Parathyroid adenoma (tissue), 2 donors: ENCODE measurements at regions not wholly inside any gene's neighbourhood (a gene's known extent, or its start where the extent isn't known, plus 50 kb on each side); places are given as distances from the start of the nearest gene placed in this dataset.
"Not testable (repeated sequence)": the region's sequence is repeated elsewhere in the genome, so short reads cannot be mapped to it uniquely, and the experiment has no call there.

Source experiments
- H2AFZ ChIP-seq: fragments of 300-600 bp; sonication (generic); one replicate; pipeline ENCODE4 v1.7.0; 2017; ENCODE audit warnings: antibody characterized with exemption, mild to moderate bottlenecking
- H3K27ac ChIP-seq: fragments of 300-600 bp; sonication (generic); one replicate; pipeline ENCODE4 v1.7.0; 2017
- H3K27me3 ChIP-seq: fragments of 300-600 bp; sonication (generic); one replicate; pipeline ENCODE4 v1.7.0; 2017; ENCODE audit warnings: low read length; ENCODE audit not compliant: control insufficient read depth, insufficient read depth
- H3K36me3 ChIP-seq: fragments of 300-600 bp; sonication (generic); one replicate; pipeline ENCODE4 v1.7.0; 2017; ENCODE audit warnings: low read length; ENCODE audit not compliant: control insufficient read depth, insufficient read depth
- H3K4me1 ChIP-seq: fragments of 300-600 bp; sonication (generic); one replicate; pipeline ENCODE4 v1.7.0; 2017; ENCODE audit warnings: control low read depth
- H3K4me2 ChIP-seq: fragments of 300-600 bp; sonication (generic); one replicate; pipeline ENCODE4 v1.7.0; 2017; ENCODE audit warnings: low read length
- H3K4me3 ChIP-seq: fragments of 300-600 bp; sonication (generic); one replicate; pipeline ENCODE4 v1.7.0; 2017; ENCODE audit warnings: low read depth, low read length
- H3K79me2 ChIP-seq: fragments of 300-600 bp; sonication (generic); one replicate; pipeline ENCODE4 v1.7.0; 2017; ENCODE audit warnings: control low read depth
- H3K9ac ChIP-seq: fragments of 300-600 bp; sonication (generic); one replicate; pipeline ENCODE4 v1.7.0; 2017; ENCODE audit warnings: mild to moderate bottlenecking
- H3K9me3 ChIP-seq: fragments of 300-600 bp; sonication (generic); one replicate; pipeline ENCODE4 v1.7.0; 2017; ENCODE audit warnings: low read length; ENCODE audit not compliant: control insufficient read depth
- CTCF ChIP-seq: fragments of 300-600 bp; sonication (generic); IDR thresholded peaks from one replicate; pipeline ENCODE4 v1.7.0; 2017; ENCODE audit warnings: antibody characterized with exemption, mild to moderate bottlenecking
- donor health status: primary hyperparathyroidism.

- Histone ChIP-seq H2AFZ (no peak overlapping the region), H3K4me3 (no peak overlapping the region), H3K36me3 (no peaks in the 10 kb centered on the region), H3K9ac (no peak overlapping the region), H3K4me2 (no peak overlapping the region), H3K9me3 (no peaks in the 10 kb centered on the region), H3K79me2 (no peaks in the 10 kb centered on the region), H3K27me3 (no peaks in the 10 kb centered on the region), H3K27ac (no peak overlapping the region), H3K4me1 (no peaks in the 10 kb centered on the region)
- no peak for TF ChIP-seq CTCF
Observed at GRCh38 chr5:117359895-117360294, 785.3 kb upstream of the SEMA6A start.

DNA sequence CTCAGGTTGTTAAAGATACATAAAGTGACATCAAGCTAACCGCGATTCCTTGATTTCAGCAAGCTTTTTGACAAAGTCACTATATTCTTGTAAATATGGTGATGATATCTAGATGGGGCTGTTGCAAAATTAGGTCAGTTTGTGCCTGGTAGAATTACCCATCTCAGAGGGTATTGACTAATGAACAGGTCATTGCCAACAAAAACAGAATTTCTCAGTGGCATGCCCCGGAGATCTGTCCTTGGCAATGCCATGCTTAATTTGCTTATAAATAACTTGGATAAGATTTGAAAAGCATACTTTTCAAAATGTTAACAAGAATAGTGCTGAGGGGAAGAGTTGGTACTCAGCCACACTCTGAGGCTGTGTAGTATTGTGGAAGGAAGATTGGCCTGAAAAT lies 783.3 kb upstream of the SEMA6A start:
- Histone ChIP-seq H3K27ac (no peak overlapping the region), H2AFZ (no peak overlapping the region), H3K9me3 (no peaks in the 10 kb centered on the region), H3K4me3 (no peak overlapping the region), H3K79me2 (no peaks in the 10 kb centered on the region), H3K4me2 (no peak overlapping the region), H3K27me3 (no peaks in the 10 kb centered on the region), H3K9ac (no peak overlapping the region), H3K4me1 (no peaks in the 10 kb centered on the region), H3K36me3 (no peaks in the 10 kb centered on the region)
- TF ChIP-seq CTCF, result no peak

GRCh38 chr5:117347280-117347679 lies 772.7 kb upstream of the SEMA6A start:
- Histone ChIP-seq H3K27ac (no peak overlapping the region), H3K27me3 (no peaks in the 10 kb centered on the region), H3K9me3 (no peaks in the 10 kb centered on the region), H3K9ac (no peak overlapping the region), H2AFZ (no peak overlapping the region), H3K4me1 (no peaks in the 10 kb centered on the region), H3K36me3 (no peaks in the 10 kb centered on the region), H3K4me3 (no peak overlapping the region), H3K79me2 (no peaks in the 10 kb centered on the region), H3K4me2 (no peak overlapping the region)
- TF ChIP-seq CTCF, result no peak

GRCh38 chr5:117343726-117344125 lies 769.1 kb upstream of the SEMA6A start:
- not testable (repeated sequence) for H3K4me3 ChIP-seq, H3K4me2 ChIP-seq, H3K36me3 ChIP-seq, H3K4me1 ChIP-seq, H3K79me2 ChIP-seq, H2AFZ ChIP-seq, H3K9ac ChIP-seq, H3K27ac ChIP-seq, H3K9me3 ChIP-seq, H3K27me3 ChIP-seq

DNA sequence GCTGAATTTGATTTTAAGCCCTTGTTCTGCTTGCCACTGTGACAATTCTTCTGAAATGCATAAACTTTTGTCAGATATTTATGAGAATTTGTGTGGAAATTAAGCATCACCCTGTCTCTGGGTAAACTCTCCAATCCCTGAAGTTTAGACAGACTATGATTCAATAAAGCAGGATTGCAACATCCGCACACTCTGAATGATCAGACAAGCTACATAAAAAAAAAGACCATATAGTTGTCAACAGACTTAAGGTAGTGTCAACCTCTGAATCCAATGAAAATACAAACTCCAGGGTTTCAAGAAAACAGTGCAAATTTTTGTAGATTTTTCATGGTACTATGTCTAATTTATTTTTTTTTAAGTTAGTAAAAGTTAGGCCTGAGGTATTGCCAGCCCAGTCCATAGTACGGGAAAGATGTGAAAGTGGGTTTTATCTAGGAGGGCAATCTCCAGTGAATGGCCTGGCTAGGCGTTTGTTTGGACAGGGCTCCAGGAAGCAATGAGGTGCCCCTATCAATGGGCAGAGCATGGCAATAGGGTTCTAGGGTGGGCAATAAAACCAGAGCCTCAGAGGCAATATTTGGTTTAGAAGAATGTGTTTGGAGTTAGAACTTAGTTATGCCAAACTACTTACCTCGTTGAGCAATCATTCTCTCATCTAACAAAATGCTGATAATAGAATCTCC lies 762.6 kb upstream of the SEMA6A start:
- Histone ChIP-seq H3K36me3 (no peaks in the 10 kb centered on the region), H3K4me3 (no peak overlapping the region), H3K9me3 (no peaks in the 10 kb centered on the region), H3K4me1 (no peaks in the 10 kb centered on the region), H3K4me2 (no peak overlapping the region), H3K79me2 (no peaks in the 10 kb centered on the region), H2AFZ (no peak overlapping the region), H3K27ac (no peak overlapping the region), H3K27me3 (no peaks in the 10 kb centered on the region), H3K9ac (no peak overlapping the region)
- no peak for TF ChIP-seq CTCF
